DND-41 (cell line): ENCODE measurements at regions not wholly inside any gene's neighbourhood (a gene's known extent, or its start where the extent isn't known, plus 50 kb on each side); places are given as distances from the start of the nearest gene placed in this dataset.
A peak's percentile ranks its signal among the peaks of the same experiment; 100 is the strongest.
"Not testable (repeated sequence)": the region's sequence is repeated elsewhere in the genome, so short reads cannot be mapped to it uniquely, and the experiment has no call there.

Experiments
- ATAC-seq: fragments of 200-7000 bp; cut with Tn5 transposase; 3 replicates; pipeline ENCODE4 v1.9.1; 2021; ENCODE audit warnings: low read depth; ENCODE audit not compliant: insufficient read depth
- DNase-seq: peaks from one replicate; pipeline ENCODE4 v3.0.0-alpha.2; 2020
- H2AFZ ChIP-seq: 2 replicates; pipeline ENCODE4 v1.6.0; 2012; ENCODE audit warnings: low read depth, low read length
- H3K27ac ChIP-seq: 2 replicates; pipeline ENCODE4 v1.5.1; 2012; ENCODE audit warnings: low read length, inconsistent platforms
- H3K27me3 ChIP-seq: fragments of 200-600 bp; sonication (generic); 2 replicates; pipeline ENCODE4 v1.6.0; 2012; ENCODE audit warnings: low read length, mild to moderate bottlenecking, inconsistent platforms; ENCODE audit not compliant: insufficient read depth, poor library complexity
- H3K36me3 ChIP-seq: 2 replicates; pipeline ENCODE4 v1.5.1; 2012; ENCODE audit warnings: low read length, inconsistent platforms; ENCODE audit not compliant: insufficient read depth
- H3K4me1 ChIP-seq: 2 replicates; pipeline ENCODE4 v1.5.1; 2012; ENCODE audit warnings: mild to moderate bottlenecking, low read length; ENCODE audit not compliant: insufficient read depth
- H3K4me2 ChIP-seq: 2 replicates; pipeline ENCODE4 v1.6.0; 2012; ENCODE audit warnings: mild to moderate bottlenecking, moderate library complexity, low read length, inconsistent platforms; ENCODE audit not compliant: insufficient read depth
- H3K4me3 ChIP-seq, 2 experiments: fragments of 200-600 bp in 1 of 2; shearing (Covaris generic) in 1 of 2; 2 replicates each; pipeline ENCODE4 v1.5.1; 2012 to 2016; ENCODE audit warnings: inconsistent platforms in 2 of 2, low read length in 2 of 2, mild to moderate bottlenecking in 2 of 2, low read depth in 1 of 2, moderate library complexity in 1 of 2
- H3K79me2 ChIP-seq: 2 replicates; pipeline ENCODE4 v1.6.0; 2012; ENCODE audit warnings: low read length, inconsistent platforms; ENCODE audit not compliant: insufficient read depth
- H3K9ac ChIP-seq: 2 replicates; pipeline ENCODE4 v1.6.0; 2012; ENCODE audit warnings: low read depth, mild to moderate bottlenecking, inconsistent platforms, low read length, moderate library complexity
- H3K9me3 ChIP-seq: 2 replicates; pipeline ENCODE4 v1.5.1; 2012; ENCODE audit warnings: low read length, moderate library complexity, mild to moderate bottlenecking, inconsistent platforms; ENCODE audit not compliant: insufficient read depth, severe bottlenecking
- H4K20me1 ChIP-seq: 2 replicates; pipeline ENCODE4 v1.6.0; 2012; ENCODE audit warnings: low read length; ENCODE audit not compliant: insufficient read depth
- TF ChIP-seq, protein P1 (sequence below): IDR thresholded peaks from 2 replicates; pipeline ENCODE4 v1.5.1; 2012; ENCODE audit warnings: borderline replicate concordance, low read length, moderate library complexity, mild to moderate bottlenecking; ENCODE audit not compliant: poor library complexity, severe bottlenecking; ENCODE audit errors: extremely low read depth

DNA sequence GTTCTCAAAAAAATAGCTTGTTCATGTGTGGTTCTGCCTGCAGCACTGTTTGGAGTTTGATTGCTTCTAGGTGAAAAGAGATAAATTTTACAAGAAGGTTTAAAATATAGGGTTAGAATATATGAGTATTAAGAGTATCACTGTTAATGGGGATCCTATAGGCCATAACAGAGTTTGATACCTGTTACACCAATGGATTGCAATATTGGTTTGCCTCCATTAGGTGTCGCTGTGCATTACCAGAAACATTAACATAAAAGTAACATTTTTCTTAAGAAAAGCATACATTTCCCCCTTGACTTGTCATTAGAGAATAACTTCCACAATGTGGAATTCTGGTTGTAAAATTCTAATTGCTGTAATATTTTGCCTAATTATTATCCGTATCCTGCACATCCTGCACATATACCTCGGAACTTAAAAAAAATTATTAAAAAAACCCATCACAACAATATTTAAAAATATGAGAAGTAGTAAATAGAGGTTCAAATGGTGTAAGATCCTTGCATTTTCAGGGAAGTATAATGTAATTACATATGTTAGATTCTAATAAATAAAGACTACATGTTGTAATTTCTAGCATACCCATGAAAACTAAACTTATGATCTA is 63.0 kb downstream of the CYP4A11 start:
- H3K79me2 ChIP-seq, H3K27ac ChIP-seq, H3K4me3 ChIP-seq, H3K4me1 ChIP-seq, H3K4me2 ChIP-seq, ATAC-seq, H3K27me3 ChIP-seq, H3K36me3 ChIP-seq, H4K20me1 ChIP-seq, H2AFZ ChIP-seq, H3K9me3 ChIP-seq, H3K9ac ChIP-seq: not testable (repeated sequence)
- TF ChIP-seq, protein P1, sequence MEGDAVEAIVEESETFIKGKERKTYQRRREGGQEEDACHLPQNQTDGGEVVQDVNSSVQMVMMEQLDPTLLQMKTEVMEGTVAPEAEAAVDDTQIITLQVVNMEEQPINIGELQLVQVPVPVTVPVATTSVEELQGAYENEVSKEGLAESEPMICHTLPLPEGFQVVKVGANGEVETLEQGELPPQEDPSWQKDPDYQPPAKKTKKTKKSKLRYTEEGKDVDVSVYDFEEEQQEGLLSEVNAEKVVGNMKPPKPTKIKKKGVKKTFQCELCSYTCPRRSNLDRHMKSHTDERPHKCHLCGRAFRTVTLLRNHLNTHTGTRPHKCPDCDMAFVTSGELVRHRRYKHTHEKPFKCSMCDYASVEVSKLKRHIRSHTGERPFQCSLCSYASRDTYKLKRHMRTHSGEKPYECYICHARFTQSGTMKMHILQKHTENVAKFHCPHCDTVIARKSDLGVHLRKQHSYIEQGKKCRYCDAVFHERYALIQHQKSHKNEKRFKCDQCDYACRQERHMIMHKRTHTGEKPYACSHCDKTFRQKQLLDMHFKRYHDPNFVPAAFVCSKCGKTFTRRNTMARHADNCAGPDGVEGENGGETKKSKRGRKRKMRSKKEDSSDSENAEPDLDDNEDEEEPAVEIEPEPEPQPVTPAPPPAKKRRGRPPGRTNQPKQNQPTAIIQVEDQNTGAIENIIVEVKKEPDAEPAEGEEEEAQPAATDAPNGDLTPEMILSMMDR = peak; percentile 57
- DNase-seq = peak; percentile 38

DNA sequence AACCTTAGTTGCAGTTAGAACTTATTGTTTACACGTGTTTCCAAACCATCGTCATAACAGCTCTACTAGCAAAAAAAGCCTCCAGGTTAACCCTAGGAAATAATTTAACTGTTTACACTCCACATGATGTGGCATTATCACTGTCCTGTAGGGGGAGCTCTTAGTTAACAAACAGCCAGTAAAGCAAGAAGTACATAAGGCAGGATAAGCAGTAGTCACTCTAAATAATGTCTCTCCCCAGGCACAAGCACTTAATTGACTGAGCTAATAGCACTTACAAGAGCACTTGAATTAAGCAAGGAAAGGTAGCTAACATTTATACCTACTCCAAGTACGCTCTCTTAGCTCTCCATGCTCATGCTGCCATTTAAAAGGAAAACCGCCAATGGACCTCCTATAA is 65.2 kb downstream of the CYP4A11 start:
- not testable (repeated sequence) for DNase-seq, H2AFZ ChIP-seq, H4K20me1 ChIP-seq, H3K36me3 ChIP-seq, H3K4me3 ChIP-seq, H3K27me3 ChIP-seq, H3K27ac ChIP-seq, H3K9me3 ChIP-seq, H3K9ac ChIP-seq, H3K4me2 ChIP-seq, H3K79me2 ChIP-seq, ATAC-seq, H3K4me1 ChIP-seq
- TF ChIP-seq, protein P1 = peak; percentile 38
